ENCODE measurements at regions not wholly inside any gene's neighbourhood (a gene's known extent, or its start where the extent isn't known, plus 50 kb on each side); places are given as distances from the start of the nearest gene placed in this dataset.

GRCh38 chr18:65631766-65632165 lies 119.0 kb upstream of the CDH7 start:
- H3T11ph ChIP-seq (ENCODE audit: low read length) = no peak overlapping the region
- H2BK120ac ChIP-seq (ENCODE audit: low read depth, low read length, poor library complexity, severe bottlenecking) = no peak overlapping the region
- H4K8ac ChIP-seq (replicated peaks; ENCODE audit: insufficient read length, low read depth, low read length) = no peak overlapping the region
- H3K9ac ChIP-seq (ENCODE audit: extremely low read depth, insufficient read length, low read length) = no peak overlapping the region
- no peak overlapping the region for H3K27ac Mint-ChIP-seq
- no peak overlapping the region for H3K27ac ChIP-seq (ENCODE audit: insufficient read length, low read depth, low read length)
- DNase-seq = no peak
- H2AK5ac ChIP-seq (ENCODE audit: insufficient read length, low read length) = no peak overlapping the region
- no peaks in the 10 kb centered on the region for H3K23me2 ChIP-seq (ENCODE audit: insufficient read length, low read depth, low read length, poor library complexity, severe bottlenecking)
- no peak overlapping the region for H2BK20ac ChIP-seq (ENCODE audit: low read depth, low read length, poor library complexity, severe bottlenecking)
- no peaks in the 10 kb centered on the region for H3K4me1 ChIP-seq (ENCODE audit: insufficient read depth, low read length)
- H3K56ac ChIP-seq (ENCODE audit: insufficient read length, low read depth, low read length) = no peak overlapping the region
- no peak overlapping the region for H2BK15ac ChIP-seq (ENCODE audit: low read depth, low read length)
- no peaks in the 10 kb centered on the region for H3K27me3 ChIP-seq (ENCODE audit: insufficient read depth, low read length)
- peaks cover 2% of the 10 kb centered on the region; the same call in 1 of the 2 replicates for H3K27me3 Mint-ChIP-seq (ENCODE audit: low read depth)
- H3K4me3 Mint-ChIP-seq = no peak overlapping the region
- no peak overlapping the region for H3K4me2 ChIP-seq (ENCODE audit: insufficient read depth, insufficient read length, low read length)
- no peak for TF ChIP-seq CTCF (conservative IDR thresholded peaks at IDR 0.05)
- H2BK5ac ChIP-seq (ENCODE audit: insufficient read length, low read length) = no peak overlapping the region
- no peak overlapping the region for H3K4ac ChIP-seq (ENCODE audit: low read depth, low read length)
- H3K23ac ChIP-seq (ENCODE audit: insufficient read length, low read depth, low read length) = no peak overlapping the region
- no CpG with 5 or more reads among the region's 1 CpG for WGBS (ENCODE audit: extremely low coverage, insufficient read length, low lambda C conversion rate)
- no peaks in the 10 kb centered on the region for H3K79me2 ChIP-seq (ENCODE audit: insufficient read depth, low read length)
- no peaks in the 10 kb centered on the region for H3K9me3 Mint-ChIP-seq
- H3K79me1 ChIP-seq (ENCODE audit: insufficient read depth, low read depth, low read length, poor library complexity, severe bottlenecking) = no peaks in the 10 kb centered on the region
- no peak overlapping the region for H3K18ac ChIP-seq (ENCODE audit: insufficient read length, low read depth, low read length)
- no peaks in the 10 kb centered on the region for H3K4me1 Mint-ChIP-seq
- no peak overlapping the region for H4K91ac ChIP-seq (ENCODE audit: insufficient read length, low read depth, low read length)
- H2AFZ ChIP-seq (ENCODE audit: low read length) = no peak overlapping the region
- H3K14ac ChIP-seq (ENCODE audit: insufficient read depth, low read length) = no peak overlapping the region
- no peak overlapping the region for H4K5ac ChIP-seq (ENCODE audit: insufficient read length, low read depth, low read length)
- H3K36me3 Mint-ChIP-seq (ENCODE audit: insufficient read depth in 1 of 3, low read depth in 3 of 3) = no peaks in the 10 kb centered on the region
- H3K9me3 ChIP-seq (ENCODE audit: control insufficient read depth, low read depth, low read length) = no peaks in the 10 kb centered on the region
- H4K20me1 ChIP-seq (ENCODE audit: control insufficient read depth, insufficient read depth, insufficient read length) = no peaks in the 10 kb centered on the region
- no peak overlapping the region for H2BK12ac ChIP-seq (ENCODE audit: insufficient read length, low read depth, low read length)
